ENCODE measurements at regions not wholly inside any gene's neighbourhood (a gene's known extent, or its start where the extent isn't known, plus 50 kb on each side); places are given as distances from the start of the nearest gene placed in this dataset.

- no peak overlapping the region for H3K9ac ChIP-seq (ENCODE audit: low read length in 5 of 5)
- no peak overlapping the region for H3K27ac ChIP-seq (ENCODE audit: low read depth, low read length)
- no peaks in the 10 kb centered on the region for H3K4me1 ChIP-seq (ENCODE audit: control insufficient read depth in 5 of 5, insufficient read depth in 5 of 5, low read length in 5 of 5)
- no peaks in the 10 kb centered on the region for H3K9me3 ChIP-seq (ENCODE audit: control insufficient read depth in 5 of 5, low read length in 5 of 5)
- H3K4me3 ChIP-seq (ENCODE audit: low read depth in 1 of 5, low read length in 5 of 5) = no peak overlapping the region
- no peaks in the 10 kb centered on the region for H3K36me3 ChIP-seq (ENCODE audit: control insufficient read depth in 5 of 5, insufficient read depth in 5 of 5, low read length in 5 of 5)
- H3K27me3 ChIP-seq (ENCODE audit: control insufficient read depth in 5 of 5, insufficient read depth in 4 of 5, low read length in 5 of 5) = no peaks in the 10 kb centered on the region
Measured at GRCh38 chr11:13062115-13062514, 53.0 kb downstream of the RASSF10 start.

- Histone ChIP-seq H3K9ac (ENCODE audit: low read length in 5 of 5) (no peak overlapping the region), H3K27ac (ENCODE audit: low read depth, low read length) (no peak overlapping the region), H3K4me1 (ENCODE audit: control insufficient read depth in 5 of 5, insufficient read depth in 5 of 5, low read length in 5 of 5) (no peaks in the 10 kb centered on the region), H3K27me3 (ENCODE audit: control insufficient read depth in 5 of 5, insufficient read depth in 4 of 5, low read length in 5 of 5) (no peaks in the 10 kb centered on the region), H3K4me3 (ENCODE audit: low read depth in 1 of 5, low read length in 5 of 5) (no peak overlapping the region), H3K9me3 (ENCODE audit: control insufficient read depth in 5 of 5, low read length in 5 of 5) (no peaks in the 10 kb centered on the region), H3K36me3 (ENCODE audit: control insufficient read depth in 5 of 5, insufficient read depth in 5 of 5, low read length in 5 of 5) (no peaks in the 10 kb centered on the region)
Measured at GRCh38 chr11:13064593-13064992, 55.5 kb downstream of the RASSF10 start.

GRCh38 chr11:13065200-13065787 is 56.2 kb downstream of the RASSF10 start:
- Histone ChIP-seq H3K27ac (ENCODE audit: low read depth, low read length) (no peak overlapping the region), H3K27me3 (ENCODE audit: control insufficient read depth in 5 of 5, insufficient read depth in 4 of 5, low read length in 5 of 5) (no peaks in the 10 kb centered on the region), H3K36me3 (ENCODE audit: control insufficient read depth in 5 of 5, insufficient read depth in 5 of 5, low read length in 5 of 5) (no peaks in the 10 kb centered on the region), H3K4me1 (ENCODE audit: control insufficient read depth in 5 of 5, insufficient read depth in 5 of 5, low read length in 5 of 5) (no peaks in the 10 kb centered on the region), H3K4me3 (ENCODE audit: low read depth in 1 of 5, low read length in 5 of 5) (no peak overlapping the region), H3K9ac (ENCODE audit: low read length in 5 of 5) (no peak overlapping the region), H3K9me3 (ENCODE audit: control insufficient read depth in 5 of 5, low read length in 5 of 5) (no peaks in the 10 kb centered on the region)

- no peak overlapping the region for H3K4me3 ChIP-seq (ENCODE audit: low read depth in 1 of 5, low read length in 5 of 5)
Measured at GRCh38 chr11:13068211-13068610, 59.1 kb downstream of the RASSF10 start.

GRCh38 chr11:13073119-13073981 is 64.2 kb downstream of the RASSF10 start:
- no peak overlapping the region for H3K4me3 ChIP-seq (ENCODE audit: low read depth in 1 of 5, low read length in 5 of 5)
- H3K9ac ChIP-seq (ENCODE audit: low read length in 5 of 5) = no peak overlapping the region
- H3K27me3 ChIP-seq (ENCODE audit: control insufficient read depth in 5 of 5, insufficient read depth in 4 of 5, low read length in 5 of 5) = peaks cover 3 to 14% (median 8%) of the 10 kb centered on the region in 5 donors
- H3K27ac ChIP-seq (ENCODE audit: low read depth, low read length) = no peak overlapping the region
- no peaks in the 10 kb centered on the region for H3K9me3 ChIP-seq (ENCODE audit: control insufficient read depth in 5 of 5, low read length in 5 of 5)
- H3K4me1 ChIP-seq (ENCODE audit: control insufficient read depth in 5 of 5, insufficient read depth in 5 of 5, low read length in 5 of 5) = no peaks in the 10 kb centered on the region
- no peaks in the 10 kb centered on the region for H3K36me3 ChIP-seq (ENCODE audit: control insufficient read depth in 5 of 5, insufficient read depth in 5 of 5, low read length in 5 of 5)

More at GRCh38 chr11:13068211-13068610, 59.1 kb downstream of the RASSF10 start:
- no peaks in the 10 kb centered on the region for H3K4me1 ChIP-seq (ENCODE audit: control insufficient read depth in 5 of 5, insufficient read depth in 5 of 5, low read length in 5 of 5)
- H3K27me3 ChIP-seq (ENCODE audit: control insufficient read depth in 5 of 5, insufficient read depth in 4 of 5, low read length in 5 of 5) = no peaks in the 10 kb centered on the region
- no peak overlapping the region for H3K27ac ChIP-seq (ENCODE audit: low read depth, low read length)
- H3K36me3 ChIP-seq (ENCODE audit: control insufficient read depth in 5 of 5, insufficient read depth in 5 of 5, low read length in 5 of 5) = no peaks in the 10 kb centered on the region
- no peaks in the 10 kb centered on the region for H3K9me3 ChIP-seq (ENCODE audit: control insufficient read depth in 5 of 5, low read length in 5 of 5)
- no peak overlapping the region for H3K9ac ChIP-seq (ENCODE audit: low read length in 5 of 5)

- H3K9ac ChIP-seq (ENCODE audit: low read length in 5 of 5) = no peak overlapping the region
- no peaks in the 10 kb centered on the region for H3K36me3 ChIP-seq (ENCODE audit: control insufficient read depth in 5 of 5, insufficient read depth in 5 of 5, low read length in 5 of 5)
- peaks cover 4 to 14% (median 8%) of the 10 kb centered on the region in 5 donors for H3K27me3 ChIP-seq (ENCODE audit: control insufficient read depth in 5 of 5, insufficient read depth in 4 of 5, low read length in 5 of 5)
- no peaks in the 10 kb centered on the region for H3K9me3 ChIP-seq (ENCODE audit: control insufficient read depth in 5 of 5, low read length in 5 of 5)
- H3K4me1 ChIP-seq (ENCODE audit: control insufficient read depth in 5 of 5, insufficient read depth in 5 of 5, low read length in 5 of 5) = no peaks in the 10 kb centered on the region
- H3K27ac ChIP-seq (ENCODE audit: low read depth, low read length) = no peak overlapping the region
- no peak overlapping the region for H3K4me3 ChIP-seq (ENCODE audit: low read depth in 1 of 5, low read length in 5 of 5)
Measured at GRCh38 chr11:13074714-13075464, 65.8 kb downstream of the RASSF10 start.

- Histone ChIP-seq H3K36me3 (ENCODE audit: control insufficient read depth in 5 of 5, insufficient read depth in 5 of 5, low read length in 5 of 5) (no peaks in the 10 kb centered on the region), H3K9me3 (ENCODE audit: control insufficient read depth in 5 of 5, low read length in 5 of 5) (no peaks in the 10 kb centered on the region), H3K4me1 (ENCODE audit: control insufficient read depth in 5 of 5, insufficient read depth in 5 of 5, low read length in 5 of 5) (no peaks in the 10 kb centered on the region), H3K4me3 (ENCODE audit: low read depth in 1 of 5, low read length in 5 of 5) (no peak overlapping the region), H3K9ac (ENCODE audit: low read length in 5 of 5) (no peak overlapping the region), H3K27ac (ENCODE audit: low read depth, low read length) (no peak overlapping the region), H3K27me3 (ENCODE audit: control insufficient read depth in 5 of 5, insufficient read depth in 4 of 5, low read length in 5 of 5) (peaks cover 5 to 14% (median 8%) of the 10 kb centered on the region in 5 donors)
Measured at GRCh38 chr11:13076961-13077360, 67.8 kb downstream of the RASSF10 start.

- no peaks in the 10 kb centered on the region for H3K4me1 ChIP-seq (ENCODE audit: control insufficient read depth in 5 of 5, insufficient read depth in 5 of 5, low read length in 5 of 5)
- H3K27ac ChIP-seq (ENCODE audit: low read depth, low read length) = no peak overlapping the region
- no peaks in the 10 kb centered on the region for H3K9me3 ChIP-seq (ENCODE audit: control insufficient read depth in 5 of 5, low read length in 5 of 5)
- no peak overlapping the region for H3K4me3 ChIP-seq (ENCODE audit: low read depth in 1 of 5, low read length in 5 of 5)
- no peaks in the 10 kb centered on the region for H3K36me3 ChIP-seq (ENCODE audit: control insufficient read depth in 5 of 5, insufficient read depth in 5 of 5, low read length in 5 of 5)
- H3K27me3 ChIP-seq (ENCODE audit: control insufficient read depth in 5 of 5, insufficient read depth in 4 of 5, low read length in 5 of 5) = peaks cover 5 to 22% (median 9%) of the 10 kb centered on the region in 5 donors
- H3K9ac ChIP-seq (ENCODE audit: low read length in 5 of 5) = no peak overlapping the region
Measured at GRCh38 chr11:13080861-13081260, 71.7 kb downstream of the RASSF10 start.

GRCh38 chr11:13082588-13082987 is 73.5 kb downstream of the RASSF10 start:
- Histone ChIP-seq H3K9me3 (ENCODE audit: control insufficient read depth in 5 of 5, low read length in 5 of 5) (no peaks in the 10 kb centered on the region), H3K27ac (ENCODE audit: low read depth, low read length) (no peak overlapping the region), H3K27me3 (ENCODE audit: control insufficient read depth in 5 of 5, insufficient read depth in 4 of 5, low read length in 5 of 5) (peaks cover 0 to 16% (median 3%) of the 10 kb centered on the region in 5 donors), H3K4me1 (ENCODE audit: control insufficient read depth in 5 of 5, insufficient read depth in 5 of 5, low read length in 5 of 5) (no peaks in the 10 kb centered on the region), H3K4me3 (ENCODE audit: low read depth in 1 of 5, low read length in 5 of 5) (no peak overlapping the region), H3K9ac (ENCODE audit: low read length in 5 of 5) (no peak overlapping the region), H3K36me3 (ENCODE audit: control insufficient read depth in 5 of 5, insufficient read depth in 5 of 5, low read length in 5 of 5) (no peaks in the 10 kb centered on the region)

- no peak overlapping the region for H3K27ac ChIP-seq (ENCODE audit: low read depth, low read length)
- no peaks in the 10 kb centered on the region for H3K27me3 ChIP-seq (ENCODE audit: control insufficient read depth in 5 of 5, insufficient read depth in 4 of 5, low read length in 5 of 5)
- H3K4me3 ChIP-seq (ENCODE audit: low read depth in 1 of 5, low read length in 5 of 5) = no peak overlapping the region
- no peaks in the 10 kb centered on the region for H3K36me3 ChIP-seq (ENCODE audit: control insufficient read depth in 5 of 5, insufficient read depth in 5 of 5, low read length in 5 of 5)
- no peak overlapping the region for H3K9ac ChIP-seq (ENCODE audit: low read length in 5 of 5)
- H3K4me1 ChIP-seq (ENCODE audit: control insufficient read depth in 5 of 5, insufficient read depth in 5 of 5, low read length in 5 of 5) = no peaks in the 10 kb centered on the region
- H3K9me3 ChIP-seq (ENCODE audit: control insufficient read depth in 5 of 5, low read length in 5 of 5) = peaks cover 0 to 4% (median 0%) of the 10 kb centered on the region in 5 donors
Measured at GRCh38 chr11:13090228-13090708, 81.2 kb downstream of the RASSF10 start.

Measured in subcutaneous abdominal adipose tissue (tissue), 5 donors.